ENCODE measurements at regions not wholly inside any gene's neighbourhood (a gene's known extent, or its start where the extent isn't known, plus 50 kb on each side); places are given as distances from the start of the nearest gene placed in this dataset.

DNA sequence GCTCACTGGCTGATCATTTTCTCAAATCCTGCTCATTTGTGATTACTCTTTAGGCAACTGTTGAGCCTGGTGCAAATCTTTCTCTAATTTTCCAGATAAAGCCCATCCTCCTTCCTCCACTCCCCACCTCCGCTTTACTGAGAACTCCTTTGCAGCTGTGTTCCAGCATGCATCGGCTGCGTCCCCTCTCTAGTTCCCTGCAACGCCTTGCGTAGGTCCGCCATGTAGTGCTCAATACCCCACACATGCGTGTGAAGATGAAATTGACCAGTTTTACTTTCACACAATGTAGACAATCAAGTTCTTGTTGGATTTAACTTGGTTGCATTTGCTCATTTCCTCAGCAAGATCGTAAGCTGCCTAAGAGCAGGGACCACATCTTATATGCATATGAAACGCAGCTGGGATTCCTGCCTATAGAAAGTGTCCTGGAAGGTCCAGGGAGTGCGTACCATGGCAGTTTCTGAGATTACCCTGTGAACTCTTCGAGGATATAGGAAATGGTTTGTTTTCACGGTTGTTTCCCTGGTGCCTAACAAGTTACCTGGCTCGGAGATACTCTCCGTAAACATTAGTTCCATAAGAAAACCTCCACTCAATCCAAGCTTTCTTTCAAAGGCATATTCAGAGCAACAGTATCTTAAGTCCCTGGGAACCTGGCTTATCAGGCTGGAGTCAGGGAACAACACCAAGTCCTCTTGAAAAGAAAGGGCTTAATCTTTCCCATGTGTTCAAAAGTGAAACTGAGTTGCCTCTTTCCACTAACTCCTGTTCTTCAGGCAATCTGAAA is 766.4 kb upstream of the ID2 start:
- DNase-seq = no peak

- no peak for DNase-seq
Observed at GRCh38 chr2:7916670-7917069, 765.2 kb upstream of the ID2 start.

DNA sequence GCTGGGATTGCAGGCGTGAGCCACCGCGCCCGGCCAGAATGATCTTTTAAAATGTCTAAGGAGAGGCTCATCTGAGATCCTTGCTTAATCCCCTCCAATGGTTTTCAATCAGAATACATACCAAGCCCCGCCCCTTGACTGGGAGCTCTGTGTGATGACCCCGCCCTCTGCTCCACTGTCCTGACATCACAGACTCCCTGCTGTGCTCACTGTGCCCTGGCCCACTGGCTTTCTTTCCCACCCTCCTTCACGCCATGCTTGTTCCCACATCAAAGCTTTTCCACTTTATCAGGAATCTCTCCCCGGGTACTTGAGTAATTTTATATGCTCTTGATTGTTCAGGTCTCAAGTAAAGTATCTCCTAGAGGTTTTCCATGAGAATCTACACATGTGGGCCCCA is 762.3 kb upstream of the ID2 start:
- DNase-seq = no peak

DNA sequence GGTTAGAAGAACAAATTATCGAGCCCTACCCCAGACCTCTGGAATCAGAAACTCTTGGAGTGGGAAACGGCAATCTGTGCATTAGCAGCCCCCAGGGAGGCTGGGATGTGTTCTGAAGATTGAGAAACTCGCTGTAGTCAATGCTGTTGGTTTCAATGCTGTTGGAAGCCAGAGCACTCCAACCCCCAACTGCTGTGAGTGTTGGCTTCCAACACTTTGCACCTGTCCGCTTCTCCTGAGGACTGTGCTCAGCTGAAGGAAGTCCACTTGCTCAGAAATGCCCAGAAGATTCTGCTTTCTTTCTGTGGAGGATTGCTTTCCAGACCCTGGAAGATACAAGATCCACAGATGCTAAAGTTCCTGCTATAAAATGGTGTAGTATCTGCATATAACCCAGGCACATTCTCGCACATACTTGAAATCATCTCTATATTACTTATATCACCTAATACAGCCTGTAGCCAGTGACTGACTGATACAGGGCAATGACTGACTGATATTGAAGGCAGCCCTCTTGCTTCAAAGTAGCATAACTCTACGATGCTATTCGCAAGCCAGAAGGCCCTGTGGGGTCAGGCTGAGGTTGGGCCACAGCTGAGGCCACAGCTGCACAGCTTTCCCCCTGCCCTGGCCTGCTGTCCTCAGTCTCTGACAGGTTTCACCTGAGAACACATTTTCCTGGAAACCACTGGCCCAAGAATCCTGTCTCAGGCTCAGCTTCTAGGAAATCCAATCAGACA is 757.7 kb upstream of the ID2 start:
- DNase-seq = no peak

DNA sequence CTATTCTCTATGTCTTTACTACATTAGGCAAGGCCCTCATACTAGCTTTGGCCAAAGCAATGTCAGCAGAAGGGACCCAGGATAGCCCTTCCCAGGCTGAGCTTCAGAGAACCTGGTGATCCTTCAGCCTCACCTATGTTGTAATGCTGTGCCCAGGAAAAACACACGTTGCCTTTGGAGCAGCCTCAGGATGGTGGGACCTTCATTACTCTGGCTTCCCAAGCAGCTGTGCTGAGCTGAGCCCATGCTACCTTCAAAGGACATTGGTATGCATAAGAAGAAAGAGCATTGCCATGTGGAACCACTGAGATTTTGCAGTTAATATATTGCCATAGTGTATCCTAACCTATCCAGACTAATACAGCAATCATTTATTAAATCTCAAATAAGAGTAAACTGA is 756.4 kb upstream of the ID2 start:
- DNase-seq = no peak

DNA sequence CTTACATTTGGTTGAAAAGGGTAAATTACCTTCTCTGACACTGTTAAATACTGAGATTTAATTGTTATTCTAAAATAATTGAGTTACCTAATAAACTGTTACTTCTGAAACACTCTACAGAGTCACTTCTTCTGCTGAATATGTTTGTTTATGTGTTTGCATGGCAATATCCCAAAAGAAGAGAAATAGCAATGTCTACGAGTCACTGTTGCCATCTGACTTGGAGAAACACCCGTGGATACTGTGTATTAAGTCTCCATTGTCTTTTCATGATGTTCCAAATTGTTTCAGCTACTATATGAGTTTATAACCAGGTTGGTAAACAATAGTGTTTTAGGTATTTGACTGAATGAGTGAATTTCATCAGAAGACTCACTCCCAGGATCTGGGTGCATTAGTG is 754.2 kb upstream of the ID2 start:
- DNase-seq = no peak

- no peak for DNase-seq
Observed at GRCh38 chr2:7929281-7929680, 752.6 kb upstream of the ID2 start.

DNA sequence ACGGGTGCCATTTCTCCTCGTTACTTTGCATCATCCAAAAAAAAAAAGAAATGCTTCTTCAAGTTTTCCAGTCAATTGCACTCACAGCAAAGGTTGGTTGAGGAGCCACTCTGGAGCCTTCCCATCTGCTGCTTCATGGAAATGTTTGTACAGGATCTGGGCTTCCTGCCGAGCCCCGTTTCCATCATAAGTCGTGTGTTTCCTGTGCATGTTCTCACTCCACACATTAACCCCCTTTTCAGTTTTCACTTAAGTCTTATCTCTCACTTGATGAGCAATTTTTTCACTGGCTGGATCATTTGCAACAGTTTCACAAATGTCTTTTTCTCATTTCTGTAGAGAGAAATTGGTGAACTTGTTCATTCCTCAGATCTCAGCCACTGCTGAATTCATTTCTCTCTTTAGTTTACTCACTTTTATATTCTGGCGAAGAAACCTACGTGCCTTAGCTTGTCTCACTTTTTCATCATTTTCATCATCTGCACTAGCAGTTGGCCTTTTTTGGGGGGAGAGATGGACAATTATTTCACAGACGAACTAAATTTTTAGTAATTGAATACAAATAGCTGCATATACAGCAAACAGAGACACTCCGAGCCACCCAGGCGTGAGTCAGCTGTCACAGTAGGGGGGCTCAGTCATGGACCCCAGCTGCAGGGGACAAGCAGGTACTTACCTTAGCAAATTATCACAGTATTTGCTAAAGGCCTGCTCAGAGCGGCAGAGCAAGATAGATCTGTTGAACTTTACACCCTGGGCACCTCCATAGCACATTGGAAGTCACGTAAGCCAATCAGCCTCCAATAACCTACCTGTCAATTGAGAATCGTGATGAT is 750.8 kb upstream of the ID2 start:
- DNase-seq = no peak

GRCh38 chr2:7931808-7932207 is 750.0 kb upstream of the ID2 start:
- DNase-seq = no peak

- DNase-seq = no peak
Observed at GRCh38 chr2:7933672-7934071, 748.2 kb upstream of the ID2 start.

DNA sequence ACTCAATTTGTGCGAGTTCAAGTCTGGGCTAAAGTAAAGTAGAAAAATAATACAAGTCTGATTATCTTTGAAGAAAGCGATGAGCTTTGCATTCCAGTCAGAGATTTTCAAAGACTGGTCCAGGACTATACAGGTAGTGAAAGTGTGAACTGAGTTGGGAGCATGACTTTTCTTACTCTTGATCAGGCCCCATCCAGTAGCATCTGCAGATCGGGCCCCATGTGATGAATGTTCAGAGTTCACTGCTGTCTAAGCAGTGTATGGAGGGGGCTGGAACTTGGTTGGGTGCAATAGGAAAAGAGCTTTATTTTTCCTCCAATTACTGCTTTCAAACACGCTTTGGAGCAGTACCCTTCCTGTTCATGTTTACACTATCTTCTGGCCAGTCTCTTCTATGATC is 747.4 kb upstream of the ID2 start:
- DNase-seq = no peak

GRCh38 chr2:7937082-7937481 is 744.8 kb upstream of the ID2 start:
- DNase-seq = no peak

DNA sequence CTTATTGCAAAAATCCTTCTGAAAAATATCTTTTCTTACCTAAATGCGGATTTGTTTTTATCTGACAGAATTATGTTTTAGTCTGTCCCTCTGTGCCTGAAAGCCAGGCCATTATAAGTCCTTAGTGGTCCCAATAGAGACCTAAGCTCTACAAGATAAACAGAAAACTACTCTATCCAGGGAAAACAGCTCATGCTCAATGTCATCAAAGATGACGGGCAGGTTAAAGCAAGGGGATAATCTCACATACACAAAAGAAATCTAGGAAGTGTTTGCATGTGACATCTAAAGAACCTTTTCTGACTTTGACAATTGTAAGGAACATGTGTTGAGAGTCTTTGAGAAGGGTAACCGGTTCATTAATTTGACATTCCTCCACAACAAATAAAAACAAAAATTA is 741.1 kb upstream of the ID2 start:
- no peak for DNase-seq

GRCh38 chr2:7943446-7943845 is 738.4 kb upstream of the ID2 start:
- no peak for DNase-seq

- no peak for DNase-seq
Observed at GRCh38 chr2:7945026-7945425, 736.8 kb upstream of the ID2 start.

- DNase-seq = no peak
Observed at GRCh38 chr2:7950035-7950612, 731.7 kb upstream of the ID2 start.

- no peak for DNase-seq
Observed at GRCh38 chr2:7951001-7951400, 730.9 kb upstream of the ID2 start.

GRCh38 chr2:7951490-7951889 is 730.4 kb upstream of the ID2 start:
- DNase-seq = no peak

DNA sequence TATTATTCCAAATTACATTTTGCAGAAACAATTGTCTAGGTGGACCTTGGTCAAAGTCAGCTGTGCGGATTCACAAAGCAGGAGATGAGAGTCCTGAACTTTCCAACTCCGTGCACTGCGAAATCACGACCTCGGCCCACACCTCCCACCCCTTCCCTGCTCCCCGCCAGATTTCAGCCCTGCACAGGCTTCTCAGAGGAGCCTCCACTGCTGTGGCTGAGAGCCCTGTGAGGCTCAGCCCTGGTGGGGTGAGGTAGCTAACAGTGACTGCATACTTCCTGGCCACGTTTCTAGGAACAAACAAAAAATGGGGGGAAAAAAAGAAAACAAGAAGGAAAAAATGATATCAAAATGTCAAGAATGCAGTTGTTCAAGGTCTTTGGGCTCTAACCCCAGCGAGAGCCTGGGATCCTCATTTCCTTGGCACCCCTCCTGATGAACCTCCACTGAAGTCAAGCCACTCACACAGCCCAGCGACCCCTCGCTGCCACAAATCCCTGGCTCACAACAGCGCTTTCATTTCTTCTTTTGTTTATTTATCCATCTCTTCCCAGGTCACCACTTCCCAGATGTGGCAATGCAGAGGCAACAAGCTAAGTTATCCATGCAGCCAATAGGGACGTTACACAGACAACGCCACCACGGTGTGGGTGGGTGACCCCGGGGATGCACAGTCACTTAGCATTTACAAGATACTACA is 729.7 kb upstream of the ID2 start:
- DNase-seq = no peak

DNA sequence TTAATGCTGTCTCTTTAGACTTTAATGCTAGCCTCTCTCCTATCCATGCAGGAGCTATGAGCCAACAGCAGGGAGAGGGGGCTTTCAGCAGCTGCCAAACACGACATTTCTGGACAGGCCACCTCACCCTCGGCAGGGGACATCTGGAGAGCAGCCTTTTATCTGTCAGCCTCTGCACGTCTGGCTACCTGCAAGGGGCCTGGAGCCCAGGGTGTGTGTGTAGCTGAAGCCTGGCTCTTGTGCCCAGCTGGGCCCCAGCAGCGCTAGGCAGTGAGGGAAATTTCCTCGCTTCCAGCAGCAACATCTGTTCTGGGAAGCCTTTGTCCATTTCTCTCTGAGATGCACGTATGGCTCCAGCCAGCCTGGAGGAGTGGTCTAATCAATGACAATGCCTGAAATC is 728.7 kb upstream of the ID2 start:
- DNase-seq = no peak

DNA sequence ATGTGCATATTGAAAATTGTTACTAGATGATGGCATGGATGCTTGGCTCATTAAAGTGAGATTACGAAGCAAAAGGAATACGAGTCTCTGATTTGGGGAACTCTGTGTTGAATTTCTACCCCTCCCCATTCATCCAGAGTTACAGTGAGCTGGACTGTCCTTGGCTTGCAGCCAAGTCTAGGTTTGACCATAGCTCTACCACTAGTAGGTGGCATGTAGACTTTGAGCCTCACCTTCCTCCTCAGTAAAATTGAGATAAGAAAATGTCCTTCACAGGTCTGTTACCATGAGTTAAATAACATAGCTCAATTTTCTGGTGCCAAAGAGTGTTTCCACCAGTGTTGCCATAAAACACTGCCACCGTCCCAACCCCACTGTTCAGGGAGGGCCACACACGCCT is 727.6 kb upstream of the ID2 start:
- DNase-seq = no peak

GRCh38 chr2:7956126-7956689 is 725.6 kb upstream of the ID2 start:
- no peak for DNase-seq

Measured in NCI-H2227 treated with DMSO at 0.1 percent for 48 hours (cell line).